Lung microvascular endothelial cell (primary cell): ENCODE measurements at regions not wholly inside any gene's neighbourhood (a gene's known extent, or its start where the extent isn't known, plus 50 kb on each side); places are given as distances from the start of the nearest gene placed in this dataset.

Experiments
- DNase-seq, 2 donors: peaks; one replicate each; pipeline versions ENCODE4 v3.0.0 to v3.0.0-alpha.2; 2010; ENCODE audit warnings: low read depth in 2 of 2

DNA sequence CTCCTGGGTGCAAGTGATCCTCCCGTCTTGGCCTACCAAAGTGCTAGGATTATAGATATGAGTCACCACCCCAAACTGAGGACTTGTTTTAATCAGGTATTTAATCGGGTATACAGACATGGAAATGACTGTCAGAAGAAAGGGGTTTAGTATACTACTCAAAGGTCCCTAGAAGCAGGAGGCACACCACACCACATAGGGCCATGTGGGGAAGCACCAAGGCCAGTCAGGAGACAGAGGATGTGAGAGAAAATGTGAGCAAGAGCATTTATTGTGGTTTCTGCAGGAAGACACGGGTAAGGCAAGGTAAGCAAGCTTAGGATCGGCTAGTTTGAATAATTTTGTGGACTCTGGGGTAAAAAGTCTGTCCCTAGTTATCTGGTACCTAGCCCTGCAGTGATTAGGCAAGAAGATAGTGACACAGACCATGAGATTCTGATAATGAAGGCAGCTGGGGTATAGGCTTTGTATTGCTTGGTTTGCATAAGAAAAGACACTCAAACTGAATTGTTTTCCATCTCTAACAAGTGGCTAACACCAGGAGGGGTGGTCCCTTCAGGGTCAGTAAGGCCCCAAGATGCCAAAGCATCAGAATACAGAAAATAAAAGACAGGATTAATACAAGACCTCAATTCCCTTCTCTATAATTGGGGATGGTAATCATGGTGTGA lies 408.8 kb upstream of the F9 start:
- DNase-seq = no peak

- no peak for DNase-seq
Observed at GRCh38 chrX:139120760-139121159, 409.2 kb upstream of the FGF13 start.

DNA sequence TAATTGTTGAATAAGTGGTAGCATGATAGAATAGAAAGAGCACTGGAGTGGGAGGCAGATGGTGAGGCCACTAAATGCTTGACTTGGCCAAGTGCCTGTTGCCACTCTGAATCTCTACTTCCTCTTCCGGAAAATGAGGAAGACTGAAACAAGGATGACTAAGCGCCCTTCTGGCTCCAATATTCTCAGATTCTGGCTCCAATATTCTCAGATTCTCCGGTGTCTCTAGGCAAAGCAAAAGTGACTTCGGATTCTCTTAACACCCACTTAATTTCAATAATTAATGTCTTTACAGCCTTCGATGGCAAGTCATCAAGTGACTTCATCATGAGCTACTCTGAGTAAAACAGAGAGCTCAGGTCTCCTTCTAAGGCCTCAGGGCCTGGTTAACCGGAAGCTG lies 402.2 kb upstream of the FGF13 start:
- peak; percentile 10 to 42 for DNase-seq

GRCh38 chrX:139112432-139112831 lies 400.9 kb upstream of the FGF13 start:
- peak in 1 of 2 donors; percentile 37 for DNase-seq

DNA sequence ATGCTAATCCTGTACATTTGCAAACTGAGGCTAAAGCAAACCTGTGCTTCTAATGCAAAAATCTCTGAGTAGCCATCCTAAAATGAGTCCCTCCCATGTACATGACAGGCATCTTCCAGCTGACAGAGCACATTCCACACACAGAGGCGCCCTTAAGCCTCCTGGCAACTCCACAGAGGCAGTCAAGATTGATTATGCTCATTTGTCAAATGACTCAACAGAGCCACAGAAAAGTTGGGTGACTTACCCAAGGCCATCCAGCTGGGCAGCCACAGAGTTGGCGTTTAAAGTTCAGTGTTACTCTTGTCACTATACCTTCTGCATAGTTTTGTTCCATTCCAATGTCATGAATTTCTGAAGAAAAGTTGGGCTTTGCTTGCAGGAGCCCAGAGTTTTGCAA lies 394.6 kb upstream of the FGF13 start:
- no peak for DNase-seq

DNA sequence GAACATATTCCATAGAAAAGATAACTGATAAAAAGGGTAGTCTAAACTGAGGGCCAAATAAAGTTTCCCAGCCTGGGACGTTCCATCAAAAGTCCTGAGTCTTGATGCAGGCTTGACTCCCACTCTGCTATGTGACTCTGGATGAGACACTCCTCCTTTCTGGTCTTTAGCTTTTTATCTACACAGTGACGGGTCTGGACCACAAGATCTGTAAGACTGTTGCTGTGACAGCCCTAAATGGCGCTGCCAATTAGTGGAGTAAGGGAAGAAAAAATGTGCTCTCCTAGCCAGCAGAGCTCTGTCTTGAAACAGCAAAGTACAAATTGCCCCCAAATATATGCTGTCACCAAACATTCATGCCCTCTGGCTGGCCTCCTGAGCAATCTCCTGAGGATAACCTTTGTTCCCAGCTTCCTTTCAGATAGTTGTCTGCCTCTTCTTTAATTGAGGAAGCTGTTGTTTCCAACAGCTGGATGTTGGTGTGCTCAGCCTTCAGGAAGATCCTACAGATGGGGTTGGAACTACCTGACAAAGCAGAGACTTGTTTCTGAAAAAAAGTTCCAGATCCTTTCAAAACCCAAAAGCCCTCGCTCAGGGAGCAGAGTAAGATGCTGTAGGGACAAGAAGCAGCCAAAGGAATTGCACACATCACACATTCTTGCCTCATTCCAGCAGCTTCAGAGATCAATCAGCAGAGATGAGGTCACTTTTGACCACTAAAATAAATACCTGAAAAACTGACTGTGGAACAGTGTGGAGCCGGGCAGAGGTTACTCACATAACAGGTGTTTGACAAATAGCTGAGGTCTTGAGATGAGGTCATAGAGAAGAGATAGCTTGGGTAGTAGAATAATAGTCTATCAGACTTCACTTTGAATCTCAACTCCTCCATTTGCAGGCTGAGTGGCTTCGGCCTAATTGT lies 383.4 kb upstream of the FGF13 start:
- no peak for DNase-seq

GRCh38 chrX:139093201-139093600 lies 381.7 kb upstream of the FGF13 start:
- no peak for DNase-seq

- no peak for DNase-seq
Observed at GRCh38 chrX:139091878-139092277, 380.4 kb upstream of the FGF13 start.

- no peak for DNase-seq
Observed at GRCh38 chrX:139091066-139091465, 379.5 kb upstream of the FGF13 start.

DNA sequence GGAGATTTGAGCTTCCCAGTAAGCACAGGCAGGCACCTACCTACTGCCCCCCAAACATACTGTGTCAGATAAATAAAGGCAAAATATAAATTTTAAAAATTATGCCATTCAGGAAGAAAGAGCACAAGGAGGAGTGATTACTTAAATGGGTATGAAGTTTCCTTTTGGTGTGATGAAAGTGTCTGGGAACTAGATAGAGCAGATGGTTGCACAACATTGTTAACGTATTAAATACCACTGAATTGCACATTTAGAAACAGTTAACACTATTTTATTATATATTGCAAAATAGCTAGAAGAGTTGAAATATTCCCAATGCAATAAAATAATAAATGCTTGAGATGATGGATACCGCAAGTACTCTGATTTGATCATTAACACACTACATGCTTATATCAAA lies 374.7 kb upstream of the FGF13 start:
- no peak for DNase-seq

DNA sequence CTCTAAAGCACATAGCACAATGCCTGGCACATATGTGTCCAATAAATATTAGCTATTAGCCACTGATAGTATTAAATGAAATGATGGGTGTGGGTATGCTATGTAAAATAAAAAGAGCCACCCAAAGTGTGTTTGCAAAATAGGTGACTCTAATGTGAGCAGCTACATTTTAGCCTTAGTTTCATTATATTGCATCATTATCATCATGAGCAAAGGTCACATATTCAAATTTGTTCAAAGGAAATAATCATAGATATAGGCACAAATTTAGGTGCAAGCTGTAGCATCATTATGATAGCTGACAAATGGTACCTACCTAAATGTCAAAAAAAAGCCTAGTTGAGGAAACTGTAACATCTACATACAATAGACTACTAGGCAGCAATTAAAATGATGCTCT lies 373.9 kb upstream of the FGF13 start:
- DNase-seq = no peak

GRCh38 chrX:139083191-139083590 lies 371.7 kb upstream of the FGF13 start:
- peak in 1 of 2 donors; percentile 21 for DNase-seq

- DNase-seq = no peak
Observed at GRCh38 chrX:139081965-139082364, 370.4 kb upstream of the FGF13 start.

GRCh38 chrX:139079789-139080188 lies 368.3 kb upstream of the FGF13 start:
- DNase-seq = no peak

DNA sequence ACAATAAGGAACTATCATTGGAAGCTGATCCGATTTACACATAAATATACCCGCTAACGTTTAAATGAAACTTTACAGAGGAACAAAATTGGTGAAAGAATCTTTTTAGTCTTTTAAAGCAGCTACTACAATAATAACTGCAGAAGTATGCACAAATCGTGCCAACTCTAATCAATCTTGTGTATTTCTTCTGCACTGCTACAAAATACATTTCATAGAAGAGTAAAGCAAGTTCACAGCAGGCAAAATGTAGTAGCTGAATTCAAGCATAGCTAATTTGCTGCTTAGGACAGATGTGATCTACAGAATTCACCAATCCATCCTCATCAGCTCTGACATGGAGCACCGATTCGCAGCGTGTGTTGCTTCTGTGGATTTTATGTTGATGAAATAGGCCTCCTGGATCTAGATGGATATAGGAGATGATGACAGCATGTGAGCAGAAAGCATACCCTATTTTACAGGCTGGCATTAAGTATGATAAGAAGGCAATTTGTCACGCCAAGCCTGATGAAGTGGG lies 367.3 kb upstream of the FGF13 start:
- DNase-seq = no peak

DNA sequence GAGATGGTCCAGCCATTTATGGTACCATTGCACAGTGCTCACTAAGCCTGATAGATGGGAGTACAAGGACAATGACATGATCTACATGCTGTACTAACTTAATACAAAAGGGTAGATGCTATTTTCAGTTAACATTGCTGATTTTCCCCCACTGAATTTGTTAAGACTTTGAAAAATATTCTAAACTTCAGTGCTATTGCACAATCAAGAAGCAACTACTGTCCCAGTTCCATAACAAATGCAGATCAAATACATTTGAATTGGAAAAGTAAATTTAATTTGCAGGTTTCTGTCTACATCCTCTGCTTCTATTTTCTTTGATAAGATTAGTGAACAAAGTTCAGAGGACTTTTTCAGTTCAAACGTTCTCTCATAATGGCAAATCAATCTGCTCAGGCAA lies 366.8 kb upstream of the FGF13 start:
- DNase-seq = no peak

DNA sequence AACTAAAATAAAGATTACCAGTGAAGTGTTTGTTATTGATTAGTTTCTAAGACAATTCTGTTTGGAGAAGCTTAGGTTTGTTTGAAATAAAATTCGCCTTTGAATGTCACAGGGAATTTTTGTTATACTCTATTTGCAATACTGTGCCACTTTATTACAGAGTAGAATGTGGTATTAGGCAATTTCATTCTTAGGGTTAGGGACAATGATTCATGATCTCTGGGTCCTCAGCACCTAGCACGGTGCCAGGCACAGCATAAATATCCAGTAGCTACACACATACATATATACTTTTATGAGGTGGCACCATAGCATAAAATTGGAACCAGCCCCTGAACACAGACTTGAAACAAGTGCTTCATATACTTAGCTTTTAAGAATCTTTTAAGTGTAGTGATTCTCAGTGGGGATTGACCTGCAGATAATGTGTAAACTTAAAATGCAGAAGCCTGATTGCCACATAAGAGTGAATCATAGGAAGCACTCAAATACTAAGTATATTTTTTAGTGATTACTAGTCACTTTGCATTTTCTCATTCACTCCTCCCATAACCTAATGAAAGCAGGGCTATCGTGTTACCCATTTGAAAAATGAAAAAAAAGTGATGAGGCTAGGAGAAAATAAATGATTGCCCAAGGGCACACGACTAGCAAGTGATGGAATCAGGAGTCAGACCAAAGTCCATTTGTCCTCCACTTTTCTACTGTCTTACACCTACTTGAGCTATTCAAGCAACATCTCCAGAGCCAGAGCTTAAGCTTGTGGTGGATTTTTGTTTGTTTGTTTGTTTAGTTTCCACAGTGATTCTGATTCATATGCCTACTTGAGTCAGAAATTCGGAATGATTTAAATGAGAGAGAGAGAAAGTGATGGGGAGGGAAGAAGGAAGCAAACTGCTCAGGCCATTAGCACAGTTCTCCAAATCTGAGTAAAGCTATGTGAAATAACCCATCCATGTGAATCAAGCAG lies 366.0 kb upstream of the FGF13 start:
- no peak for DNase-seq

DNA sequence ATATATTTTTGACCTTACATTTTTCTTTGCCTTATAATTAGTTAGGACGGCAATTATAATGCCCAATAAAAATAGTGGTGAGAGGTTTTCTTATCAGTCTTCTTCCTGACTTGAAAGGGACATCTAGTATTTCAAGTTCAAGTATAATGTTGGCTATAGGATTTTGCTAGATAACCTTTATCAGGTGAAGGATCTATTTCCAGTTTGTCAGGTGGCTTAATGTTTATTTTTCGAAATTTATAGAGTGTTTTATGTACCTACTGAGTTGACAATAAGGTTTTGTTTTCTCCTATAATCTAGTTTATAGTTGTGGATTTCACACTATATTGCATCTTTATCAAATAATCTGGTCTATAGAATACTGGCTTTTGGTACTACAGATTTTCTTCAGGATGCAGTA lies 351.8 kb upstream of the FGF13 start:
- no peak for DNase-seq

GRCh38 chrX:139058831-139059495 lies 347.4 kb upstream of the FGF13 start:
- peak; percentile 12 to 14 for DNase-seq

DNA sequence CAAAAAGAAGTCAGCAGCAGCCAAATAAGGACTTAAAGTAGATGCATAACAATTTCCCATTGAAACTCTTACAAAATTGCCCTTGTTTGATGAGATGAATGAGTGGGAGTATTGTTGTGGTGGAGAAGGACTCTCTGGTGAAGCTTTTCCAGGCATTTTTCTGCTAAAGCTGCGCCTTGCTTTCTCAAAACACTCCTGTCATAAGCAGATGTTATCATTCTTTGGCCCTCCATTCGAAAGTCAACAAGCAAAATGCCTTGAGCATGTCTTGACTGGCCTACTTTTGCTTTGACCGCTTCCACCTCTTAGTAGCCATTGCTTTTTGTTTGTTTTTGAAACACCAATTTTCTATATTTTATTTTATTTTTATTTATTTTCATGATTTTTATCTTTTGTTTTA lies 340.9 kb upstream of the FGF13 start:
- no peak for DNase-seq

DNA sequence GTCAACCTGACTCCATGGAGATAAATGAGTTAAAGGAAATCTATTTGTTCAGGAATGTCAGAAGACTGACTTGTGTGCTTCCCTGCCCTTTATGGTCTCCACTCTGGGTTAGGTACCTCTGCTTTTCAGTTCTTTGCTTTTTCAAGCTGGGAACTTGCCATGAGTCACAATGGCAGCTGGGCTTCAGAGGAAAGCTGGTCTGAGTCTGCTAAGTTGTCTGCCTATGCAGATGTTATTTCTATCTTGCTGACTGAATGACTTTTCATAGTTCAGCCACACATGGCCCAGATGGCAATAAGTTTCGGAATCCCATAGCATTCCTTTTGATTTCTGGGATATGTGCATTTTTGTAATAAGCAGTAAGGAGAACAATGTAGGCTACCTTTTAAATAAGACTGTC lies 337.9 kb upstream of the FGF13 start:
- DNase-seq = no peak
